Non-pigmented ciliary epithelial cell (primary cell): ENCODE measurements at regions not wholly inside any gene's neighbourhood (a gene's known extent, or its start where the extent isn't known, plus 50 kb on each side); places are given as distances from the start of the nearest gene placed in this dataset.
"Not testable (repeated sequence)": the region's sequence is repeated elsewhere in the genome, so short reads cannot be mapped to it uniquely, and the experiment has no call there.

Source experiments
- DNase-seq: peaks from one replicate; pipeline ENCODE4 v3.0.0-alpha.2; 2010; ENCODE audit warnings: low read depth

DNA sequence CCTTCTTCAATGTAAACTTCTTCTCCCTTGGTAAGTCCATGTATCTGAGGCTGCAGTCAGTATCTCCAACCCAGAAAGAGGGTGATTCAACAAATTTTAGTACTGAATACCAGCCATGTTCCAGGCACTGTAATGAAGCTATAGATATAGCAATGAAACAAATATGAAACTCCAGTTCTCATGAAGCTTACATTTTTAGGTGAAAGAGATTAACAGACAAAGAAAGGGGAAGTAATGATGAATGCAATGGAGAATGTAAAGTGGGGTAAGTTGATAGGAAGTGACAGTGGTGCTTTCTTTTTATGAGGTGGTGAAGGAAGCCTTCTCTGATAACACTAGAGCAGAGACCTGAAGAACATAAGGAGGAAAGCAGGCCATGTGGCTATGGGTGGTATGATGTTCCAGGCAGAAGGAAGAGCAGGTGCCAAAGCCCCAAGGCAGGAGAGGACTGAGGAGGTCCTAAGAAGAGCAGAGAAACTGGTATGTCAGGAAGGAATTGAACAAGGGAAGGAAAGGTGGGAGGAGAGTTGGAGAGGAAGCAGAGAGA is 143.6 kb downstream of the TFAP2B start:
- DNase-seq, result no peak

DNA sequence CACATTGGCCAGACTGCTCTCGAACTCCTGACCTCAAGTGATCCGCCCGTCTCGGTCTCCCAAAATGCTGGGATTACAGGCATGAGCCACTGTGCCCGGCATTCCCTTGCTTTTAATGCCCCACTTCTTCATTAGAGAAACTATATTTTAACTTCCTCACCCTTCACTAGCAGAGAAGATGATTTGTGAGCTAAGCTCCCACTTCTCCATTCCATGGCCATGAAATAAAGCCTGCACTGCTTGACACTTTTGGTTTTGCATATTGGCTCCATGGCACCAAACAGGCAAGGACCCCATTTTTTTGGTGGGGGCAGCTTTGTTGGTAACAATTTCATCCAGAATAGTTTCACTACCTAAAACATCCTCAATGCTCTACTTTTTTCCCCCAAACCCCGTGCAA is 145.3 kb downstream of the TFAP2B start:
- DNase-seq, result no peak

DNA sequence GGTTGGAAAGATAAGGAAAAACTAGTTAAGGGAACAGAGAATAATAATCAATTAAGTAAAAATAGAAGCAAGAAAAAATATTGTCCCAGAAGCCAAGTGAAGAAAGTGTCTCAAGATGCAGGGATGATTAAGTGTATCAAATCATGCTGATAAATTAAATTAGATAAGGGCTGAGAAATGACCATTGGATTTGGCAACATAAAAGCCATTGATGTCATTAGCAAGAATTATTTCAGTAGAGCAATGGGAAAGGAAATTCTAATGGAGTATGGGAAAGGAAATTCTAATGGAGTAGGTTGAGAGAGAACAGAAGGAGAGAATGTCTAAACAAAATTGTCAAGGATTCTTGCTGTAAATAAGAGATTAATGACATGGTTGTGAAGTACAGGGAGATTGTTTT is 146.8 kb downstream of the TFAP2B start:
- DNase-seq, result no peak

DNA sequence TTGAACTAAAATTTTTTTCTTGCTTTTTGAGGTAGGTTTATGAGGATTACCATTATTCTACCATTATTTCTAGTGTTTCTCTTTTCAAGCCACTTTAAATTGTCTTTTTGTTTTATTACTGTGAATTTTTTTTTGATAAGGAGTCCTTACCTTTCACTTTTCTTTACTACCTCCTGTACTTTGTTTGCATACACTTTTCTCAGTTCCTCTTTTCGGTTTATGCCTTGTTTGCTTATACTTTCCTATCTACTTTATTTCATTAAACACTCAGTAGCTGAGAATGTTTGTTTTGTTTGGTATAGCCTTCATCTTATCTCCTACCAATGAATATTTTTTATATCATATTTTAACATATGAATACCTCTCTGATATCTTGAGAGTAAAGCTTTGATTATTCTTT is 147.9 kb downstream of the TFAP2B start:
- no peak for DNase-seq

DNA sequence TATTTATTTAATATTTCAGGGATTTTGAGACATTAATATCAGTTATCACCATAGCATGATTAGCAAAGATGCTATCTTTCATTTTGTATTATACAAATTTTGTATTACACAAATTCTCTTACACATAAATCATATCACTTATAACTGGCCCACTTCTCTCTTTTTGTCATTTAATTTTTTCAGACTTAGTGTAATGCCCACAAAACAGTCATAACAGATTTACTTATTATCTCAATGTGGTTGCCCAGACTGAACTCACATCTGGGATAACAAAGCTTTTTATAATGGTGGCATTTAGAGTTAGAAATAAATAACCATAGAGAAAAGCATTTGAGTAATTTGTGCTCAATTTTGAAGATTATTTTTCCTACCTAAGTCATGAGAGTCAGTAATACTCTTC is 148.3 kb downstream of the TFAP2B start:
- DNase-seq, result no peak

DNA sequence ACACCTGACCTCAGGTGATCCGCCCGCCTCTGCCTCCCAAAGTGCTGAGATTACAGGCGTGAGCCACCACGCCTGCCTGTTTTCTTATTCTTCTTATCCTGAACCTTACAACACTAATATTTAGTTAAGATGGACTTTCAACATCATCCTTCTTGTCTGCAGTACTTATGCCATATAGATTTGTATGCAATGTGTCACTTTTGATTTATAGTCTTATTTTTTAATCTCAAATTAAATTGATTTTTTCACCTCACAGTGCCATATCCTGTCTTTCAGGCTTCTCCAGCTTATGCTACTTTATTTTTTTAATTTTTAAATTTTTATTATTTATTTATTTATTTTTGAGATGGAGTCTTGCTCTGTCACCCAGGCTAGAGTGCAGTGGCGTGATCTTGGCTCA is 149.6 kb downstream of the TFAP2B start:
- not testable (repeated sequence) for DNase-seq

DNA sequence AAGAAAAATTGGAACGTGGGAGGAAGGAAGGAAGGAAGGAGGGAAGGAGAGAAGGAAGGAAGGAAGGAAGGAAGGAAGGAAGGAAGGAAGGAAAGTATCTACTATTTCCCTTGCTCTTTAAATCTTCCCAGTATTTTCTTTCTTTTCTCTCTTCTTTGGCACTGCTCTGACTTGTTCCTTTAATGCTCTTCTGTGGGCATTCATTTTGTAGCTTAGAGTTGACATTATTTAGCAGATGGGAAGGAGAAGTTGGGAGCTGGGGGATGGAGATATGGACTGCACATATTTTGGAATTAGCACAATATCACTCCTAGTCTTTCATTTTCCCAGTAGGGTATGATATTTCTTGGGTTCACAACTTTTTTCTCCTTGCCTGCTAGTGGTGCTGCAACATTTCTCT is 152.2 kb downstream of the TFAP2B start:
- DNase-seq, result no peak

DNA sequence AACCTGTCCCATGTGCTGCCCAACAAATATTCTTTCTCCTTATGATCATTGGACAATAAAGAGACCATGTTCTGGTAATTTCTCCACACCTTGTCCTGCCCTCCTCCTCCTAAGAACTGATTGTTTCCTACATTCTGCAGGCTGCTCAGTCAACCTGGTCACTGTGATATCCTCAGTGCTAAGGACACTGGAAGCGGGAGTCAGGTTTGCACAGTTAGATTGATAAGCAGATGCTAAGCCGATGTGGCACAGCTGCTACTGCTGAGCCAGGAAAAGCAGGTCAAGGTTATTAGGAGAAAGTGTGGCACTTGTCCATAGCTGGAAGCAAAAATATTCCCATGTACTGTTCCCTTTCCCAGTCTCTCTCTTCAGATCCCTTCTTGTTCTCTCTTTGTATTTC is 154.8 kb downstream of the TFAP2B start:
- DNase-seq, result no peak

DNA sequence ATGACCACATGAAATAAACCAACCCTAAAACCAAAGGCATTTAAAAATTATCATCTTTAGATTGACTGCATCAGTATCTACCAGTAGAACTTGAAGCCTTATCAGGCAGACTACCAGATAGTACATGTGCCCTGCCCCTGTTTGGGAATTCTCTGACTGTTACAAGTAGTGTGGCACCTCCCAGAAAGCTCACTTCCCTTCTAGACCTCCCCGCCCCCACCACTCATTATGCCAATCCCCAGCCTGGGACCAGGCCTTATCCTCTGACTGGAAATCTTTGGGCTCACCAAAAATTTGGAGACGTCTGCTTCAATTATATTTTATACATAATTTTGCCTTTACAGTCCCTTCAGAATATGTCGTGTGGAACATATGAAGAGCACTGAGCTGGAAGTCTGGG is 155.6 kb downstream of the TFAP2B start:
- DNase-seq, result no peak

DNA sequence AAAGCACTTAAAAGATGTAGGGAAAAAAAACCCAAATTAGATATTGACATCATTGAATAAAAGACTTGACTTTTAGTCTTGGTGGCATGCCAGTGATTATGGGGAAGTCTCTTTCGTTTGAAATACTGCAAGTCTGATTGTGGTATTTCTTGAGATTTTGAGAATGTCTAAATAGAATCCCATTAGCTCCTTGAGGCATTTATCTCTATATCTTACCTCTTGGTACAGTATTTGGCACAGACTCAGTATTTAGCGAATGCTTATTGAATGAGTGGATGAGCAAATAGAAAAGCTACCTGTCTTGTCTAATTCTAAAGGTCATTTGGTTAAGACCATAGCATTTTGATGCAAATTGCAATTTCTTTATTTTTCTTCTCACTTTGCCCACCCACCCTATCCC is 156.5 kb downstream of the TFAP2B start:
- no peak for DNase-seq

DNA sequence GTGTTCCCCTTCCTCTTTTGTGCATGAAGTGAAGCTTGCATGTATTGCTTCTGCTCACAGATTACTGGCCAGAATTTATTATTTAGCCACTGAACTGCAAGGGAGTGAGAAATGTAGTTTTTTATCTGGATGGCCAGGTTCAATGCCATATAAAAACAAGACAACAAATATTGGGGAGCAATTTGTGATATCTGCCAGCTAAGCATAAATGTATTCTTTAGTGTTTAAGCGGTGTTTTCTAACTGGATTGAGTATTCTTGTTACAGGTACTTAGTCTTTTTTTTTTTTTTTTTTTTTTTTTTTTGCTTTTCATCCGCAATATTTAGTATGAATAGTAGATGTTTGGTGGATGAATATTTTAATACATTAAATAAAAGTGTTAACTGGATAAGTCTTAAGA is 158.2 kb downstream of the TFAP2B start:
- no peak for DNase-seq

DNA sequence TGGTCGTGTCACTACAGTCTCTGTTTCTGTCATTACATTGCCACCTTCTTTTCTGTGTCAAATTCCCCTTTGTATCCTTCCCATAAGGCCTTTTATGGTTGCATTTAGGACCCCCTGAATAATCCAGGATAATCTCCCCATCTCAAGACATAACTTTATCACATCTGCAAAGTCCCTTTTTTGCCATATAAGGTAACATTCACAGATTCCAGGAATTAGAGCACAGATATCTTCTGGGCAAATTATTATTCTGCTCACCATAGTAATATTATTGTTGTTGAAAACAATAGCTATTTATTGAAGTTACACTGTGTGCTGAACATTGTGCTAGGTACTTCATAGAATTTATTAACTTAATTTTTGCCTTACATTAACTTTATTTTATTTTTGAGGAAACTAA is 159.1 kb downstream of the TFAP2B start:
- no peak for DNase-seq

DNA sequence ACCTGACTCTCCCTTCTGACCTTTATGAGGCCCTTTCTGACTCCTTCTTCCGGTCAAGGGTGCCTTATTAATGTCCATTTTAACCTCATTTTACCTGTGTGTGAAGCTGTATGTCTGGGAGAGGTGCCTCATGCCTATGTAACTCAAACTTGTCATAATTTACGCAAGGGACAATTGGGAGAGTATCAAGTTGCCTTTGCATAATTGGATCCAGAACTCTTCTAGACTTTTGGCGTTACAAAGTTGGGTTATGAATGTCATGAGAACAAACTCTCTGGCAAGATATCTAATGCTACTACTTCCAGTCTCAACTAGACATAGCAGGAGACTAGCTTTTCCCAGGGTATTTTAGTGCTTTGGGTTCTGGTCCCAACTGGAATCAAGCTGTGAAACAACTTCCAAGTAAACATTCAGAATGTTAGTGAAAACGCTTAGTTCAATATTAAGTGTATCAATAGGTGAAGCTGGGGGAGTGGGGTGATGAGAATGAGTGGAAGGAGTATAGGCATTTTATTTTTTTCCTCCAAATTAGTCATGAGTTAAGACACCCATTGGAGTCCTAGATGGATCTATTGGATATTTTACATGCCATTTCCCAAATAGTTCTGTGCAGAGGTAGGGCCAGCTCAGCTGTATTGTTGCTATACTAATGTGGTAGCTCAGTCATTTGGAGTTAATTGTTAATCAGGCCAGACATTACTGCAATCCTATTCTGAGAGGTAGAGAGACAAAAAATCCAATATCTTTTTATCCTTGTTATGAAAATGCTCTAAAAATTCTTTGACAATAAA is 159.9 kb downstream of the TFAP2B start:
- no peak for DNase-seq

DNA sequence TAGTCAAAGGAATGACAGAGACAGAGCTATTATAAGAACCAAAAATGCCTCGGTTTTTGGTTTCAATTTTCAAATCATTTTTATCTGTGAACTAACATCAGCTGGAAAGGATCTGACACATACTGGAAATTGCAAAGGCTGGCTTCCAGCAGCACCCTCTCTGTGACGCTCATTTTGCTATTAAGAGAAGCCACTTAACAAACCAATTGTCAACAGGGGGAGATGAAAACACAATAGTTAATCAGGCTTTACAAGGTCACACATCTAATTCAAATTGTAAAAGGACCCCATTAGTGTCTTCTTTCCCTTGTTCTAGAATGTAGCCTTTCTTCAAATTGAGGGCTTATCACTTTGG is 160.5 kb downstream of the TFAP2B start:
- no peak for DNase-seq

DNA sequence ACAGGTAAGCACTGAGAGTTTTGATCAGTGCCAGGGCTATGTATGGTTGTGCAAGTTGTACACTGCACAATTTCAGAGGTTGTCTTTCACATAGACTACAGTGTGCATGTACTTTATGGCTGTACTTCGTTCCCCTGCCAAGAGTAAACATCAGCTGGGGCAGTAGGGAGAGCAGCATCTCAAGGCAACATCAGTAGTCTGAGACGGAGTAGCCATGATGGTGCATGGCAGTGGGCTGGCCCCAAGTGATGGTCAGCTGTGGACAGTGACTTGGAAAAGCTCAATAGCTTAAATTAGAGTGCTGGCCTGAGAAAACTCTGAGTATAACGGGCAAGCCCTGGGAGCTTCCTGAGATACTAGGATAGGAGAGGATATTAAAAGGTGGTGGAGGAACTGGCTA is 165.5 kb downstream of the TFAP2B start:
- no peak for DNase-seq

DNA sequence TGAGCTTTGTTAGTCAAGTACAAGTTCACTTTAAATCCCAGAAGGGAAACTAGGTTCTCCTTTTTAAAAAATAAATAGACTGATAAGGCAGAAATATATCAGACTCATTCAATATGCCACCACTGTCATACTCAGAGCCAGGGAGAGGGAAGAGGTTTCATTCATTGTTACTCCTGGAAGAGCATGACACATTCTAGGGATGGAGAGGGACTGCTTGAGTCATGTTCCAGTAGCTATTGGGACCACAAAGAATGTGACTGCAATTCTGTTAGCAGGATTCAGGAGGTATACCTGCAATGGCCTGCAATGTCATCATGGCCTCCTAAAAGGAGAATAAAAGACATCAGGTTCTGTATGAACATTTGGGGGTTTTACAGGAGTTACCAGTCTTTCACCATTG is 167.6 kb downstream of the TFAP2B start:
- DNase-seq, result no peak

DNA sequence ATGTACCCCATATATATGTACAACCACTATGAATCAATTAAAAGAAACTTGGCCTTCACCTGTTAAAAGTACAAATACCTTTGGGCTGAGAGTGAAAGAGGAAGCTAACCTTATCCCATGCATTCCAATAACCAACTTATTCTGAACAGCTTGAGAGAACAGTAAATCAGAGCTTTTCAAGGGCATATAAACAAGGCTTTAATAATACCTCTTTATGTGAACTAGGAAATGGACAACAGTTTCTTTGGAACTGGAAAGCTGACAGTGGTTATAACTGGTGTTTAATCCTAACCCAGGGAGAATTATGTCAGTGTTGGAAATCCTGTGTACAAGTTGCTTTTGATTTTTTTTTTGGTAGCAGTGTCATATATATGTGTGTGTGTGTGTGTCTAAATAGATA is 170.5 kb downstream of the TFAP2B start:
- DNase-seq, result no peak

DNA sequence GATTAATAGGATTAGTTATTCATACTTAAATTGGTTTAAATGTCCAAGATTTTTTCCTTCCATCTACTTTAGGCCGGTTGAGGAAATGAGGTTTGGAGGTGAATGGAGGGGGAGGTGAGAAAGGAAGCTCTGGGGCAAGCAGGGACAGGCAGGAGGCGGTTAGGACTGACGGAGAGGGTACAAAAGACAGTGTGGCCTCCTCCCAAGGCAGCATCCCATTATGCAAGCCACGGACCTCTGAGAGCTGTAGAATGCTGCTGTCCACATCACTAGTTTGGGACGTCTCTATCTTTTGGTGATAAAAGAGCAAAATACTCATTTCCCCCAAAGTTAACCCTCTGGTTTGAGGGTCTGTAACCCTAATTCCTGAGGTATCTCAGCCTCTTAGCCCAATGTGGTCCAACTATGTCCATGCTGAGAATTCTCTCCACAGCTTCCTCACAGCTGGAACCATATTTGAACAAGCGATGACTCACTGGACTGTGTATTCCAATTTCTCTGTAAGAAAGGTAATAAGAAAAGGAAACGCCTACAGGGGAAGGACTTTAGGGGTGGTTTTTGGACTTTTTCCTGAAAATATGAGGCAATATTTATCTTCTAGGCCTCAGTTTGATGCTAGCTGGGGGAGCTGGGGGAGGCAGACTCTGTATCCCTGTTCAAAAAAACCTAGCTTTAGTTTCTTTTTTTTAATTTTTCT is 172.2 kb downstream of the TFAP2B start:
- DNase-seq, result peak; percentile 32

DNA sequence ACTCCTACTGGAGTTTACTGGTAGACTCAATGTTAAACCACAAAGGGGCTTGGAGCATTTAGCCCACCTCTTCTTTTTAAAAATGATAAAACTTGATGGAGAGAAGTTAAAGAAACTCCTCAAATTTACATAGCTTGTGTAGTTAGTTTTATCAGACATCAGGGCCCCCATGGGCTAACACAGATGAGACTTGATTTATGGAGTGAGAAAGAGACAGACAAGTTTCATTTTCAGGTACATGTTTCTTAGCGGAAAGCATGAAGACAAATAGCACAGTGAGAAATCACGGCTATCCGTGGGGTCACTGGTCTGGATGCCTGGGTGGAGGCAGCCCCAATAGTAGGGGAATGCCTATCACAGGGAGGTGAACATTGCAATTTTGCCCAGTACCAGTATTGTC is 173.6 kb downstream of the TFAP2B start:
- DNase-seq, result no peak

DNA sequence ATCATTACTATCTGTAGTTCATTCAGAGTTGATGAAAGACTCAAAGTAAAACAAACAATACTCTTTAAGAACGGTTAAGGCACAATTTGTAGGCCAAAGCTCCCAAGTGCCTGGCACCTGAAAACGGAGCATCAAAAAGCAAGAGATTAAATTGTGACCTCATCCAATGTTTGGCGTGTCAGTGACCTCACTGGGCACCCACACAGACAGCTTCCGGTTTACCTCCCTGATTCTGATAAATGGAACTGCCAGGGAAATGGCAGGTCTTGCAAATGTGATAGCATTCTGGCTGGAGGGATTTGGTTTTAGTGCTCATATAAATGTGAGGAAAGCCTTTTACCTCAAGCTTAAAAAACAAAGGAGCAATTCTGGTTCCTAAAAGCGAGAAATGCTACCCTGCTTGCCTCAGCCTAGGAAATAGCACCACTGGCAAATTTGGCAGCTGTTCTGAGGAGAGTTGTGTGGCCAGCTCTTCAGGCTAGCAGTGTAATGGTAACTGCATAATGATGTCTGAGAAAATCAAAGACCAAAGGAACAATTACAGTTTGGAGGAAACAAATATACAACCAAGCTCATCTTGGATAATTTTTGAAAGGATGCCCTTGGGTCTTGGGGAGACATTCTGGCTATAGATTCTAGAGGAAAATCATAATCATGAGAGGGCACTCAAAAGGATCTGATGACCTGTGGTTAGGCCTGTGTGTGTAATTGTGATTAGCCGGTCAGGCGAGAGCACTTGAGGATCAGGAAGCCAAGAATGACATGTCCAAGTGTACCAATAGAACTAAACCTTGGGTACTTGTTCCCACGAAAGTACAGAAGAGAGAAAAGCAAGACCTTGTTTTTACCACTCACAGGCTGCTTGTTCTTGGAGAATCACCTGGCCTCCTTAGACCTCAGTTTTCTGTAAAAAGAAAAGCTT is 174.3 kb downstream of the TFAP2B start:
- DNase-seq, result no peak

DNA sequence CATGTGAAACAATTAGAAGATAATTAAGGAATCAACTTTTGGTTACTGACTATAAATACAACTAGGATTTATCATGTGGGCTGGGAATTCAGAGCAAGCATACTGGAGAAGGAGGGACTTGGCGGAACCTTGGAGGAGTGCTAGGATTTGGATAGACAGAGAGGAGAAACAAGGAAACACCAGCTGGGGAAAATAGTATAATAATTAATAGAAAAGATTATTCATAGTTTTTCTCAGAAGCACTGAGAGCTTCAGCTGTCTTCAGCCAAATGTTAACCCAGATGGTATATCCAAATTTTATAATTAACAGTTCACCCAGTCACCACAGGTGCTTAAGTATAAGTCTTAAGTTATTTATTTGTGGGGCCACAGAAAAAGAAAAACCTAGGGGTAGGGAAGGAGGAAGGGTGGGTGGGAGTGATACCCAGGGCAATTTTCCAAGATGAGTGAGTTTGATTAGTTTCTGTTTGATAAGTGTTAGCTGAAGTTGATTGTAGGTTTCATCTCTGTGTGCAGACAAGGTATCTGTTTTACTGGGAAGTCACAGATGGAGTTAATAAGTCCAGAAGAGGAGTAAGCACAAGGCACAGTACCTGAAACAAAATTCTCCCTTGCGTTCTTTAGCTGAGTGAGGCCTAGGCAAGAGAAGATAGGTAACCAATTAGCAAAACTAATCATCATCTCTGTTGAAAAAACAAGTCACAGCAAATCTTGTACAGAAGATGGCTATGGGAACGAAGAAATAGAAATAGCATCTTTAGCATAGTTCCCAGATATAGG is 175.5 kb downstream of the TFAP2B start:
- DNase-seq, result no peak

DNA sequence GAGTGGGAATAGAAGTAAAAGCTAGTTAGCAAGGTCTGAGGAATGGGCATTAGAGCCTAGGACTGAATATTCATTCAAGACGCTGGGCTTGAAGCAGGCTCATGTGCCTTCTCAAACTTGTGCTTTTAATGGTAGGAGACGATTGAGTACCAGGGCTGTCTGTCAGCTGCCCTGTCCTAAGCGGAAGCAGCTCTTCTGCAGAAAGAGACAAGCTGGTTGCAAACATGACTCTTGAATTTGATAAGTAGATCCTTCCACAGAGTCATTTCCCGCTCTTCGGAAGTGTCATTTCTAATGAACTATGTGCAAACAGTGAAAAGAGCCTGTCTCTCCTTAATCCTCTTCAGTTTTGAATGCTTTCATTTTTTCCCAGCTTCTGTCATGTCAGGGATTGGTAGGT is 176.4 kb downstream of the TFAP2B start:
- no peak for DNase-seq
